Stimulated activated CD4-positive, alpha-beta T cell treated with anti-CD3 and anti-CD28 coated beads, TNF-alpha, amount 100 ng/mL, for 4 hours (primary cell): ENCODE measurements at regions not wholly inside any gene's neighbourhood (a gene's known extent, or its start where the extent isn't known, plus 50 kb on each side); places are given as distances from the start of the nearest gene placed in this dataset.

Experiments
- DNase-seq, 3 experiments: peaks; one replicate each; pipeline ENCODE4 v3.0.0-alpha.2; 2020; ENCODE audit warnings: low read depth in 3 of 3

DNA sequence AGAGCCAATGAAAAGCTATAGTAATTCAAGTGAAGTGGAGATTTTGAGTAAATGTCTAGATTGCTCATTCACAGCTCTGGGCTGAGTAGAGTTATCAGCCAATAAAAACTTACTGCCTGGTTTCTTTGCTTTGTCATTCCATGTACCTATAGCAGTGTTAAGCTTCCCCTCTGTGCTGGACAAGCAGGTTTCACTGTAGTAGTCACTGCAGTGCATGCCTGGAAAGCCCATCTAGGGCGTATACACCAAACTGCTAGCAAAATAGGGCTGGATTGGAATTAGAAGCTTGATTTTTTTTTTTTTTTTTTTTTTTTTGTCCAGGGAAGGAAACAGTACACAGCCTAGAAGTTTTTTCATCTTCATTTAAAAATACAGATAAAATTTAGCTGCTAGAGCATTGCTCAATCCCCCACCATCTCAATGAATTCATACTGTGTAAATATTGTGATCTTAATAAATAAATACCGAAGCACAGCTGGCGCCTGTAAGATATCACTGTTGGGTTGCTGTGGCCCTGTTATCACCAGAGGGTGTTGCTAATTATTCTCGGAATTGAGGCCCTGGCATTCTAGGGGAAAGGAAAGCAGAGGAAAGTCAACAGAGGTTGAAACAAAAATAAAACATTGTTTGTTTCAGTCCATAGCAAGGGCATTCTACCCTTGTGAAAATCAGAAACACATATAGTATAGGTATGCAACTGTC is 968.5 kb upstream of the GJE1 start:
- DNase-seq = no peak

- no peak for DNase-seq
Observed at GRCh38 chr6:141163107-141163506, 969.6 kb upstream of the GJE1 start.

- DNase-seq = no peak
Observed at GRCh38 chr6:141158740-141159139, 974.0 kb upstream of the GJE1 start.

DNA sequence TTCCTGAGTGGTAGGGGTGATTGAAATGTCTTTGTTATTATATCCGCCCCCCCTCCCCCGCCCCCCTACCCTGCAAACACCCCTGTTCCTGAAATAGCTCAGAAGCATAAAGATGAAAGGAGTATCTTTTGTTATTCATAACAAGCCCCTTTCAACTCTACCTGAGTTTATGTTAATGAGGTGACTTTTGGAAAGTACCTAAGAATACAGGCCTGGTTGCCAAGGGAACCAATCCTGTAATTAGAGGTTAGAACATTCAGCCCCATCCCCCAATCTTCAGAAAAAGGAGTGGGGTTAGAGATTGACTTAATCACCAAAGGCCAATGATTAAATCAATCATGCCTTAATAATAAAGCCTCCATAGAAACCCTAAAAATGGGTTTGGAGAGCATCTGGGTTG is 979.2 kb upstream of the GJE1 start:
- DNase-seq = no peak

DNA sequence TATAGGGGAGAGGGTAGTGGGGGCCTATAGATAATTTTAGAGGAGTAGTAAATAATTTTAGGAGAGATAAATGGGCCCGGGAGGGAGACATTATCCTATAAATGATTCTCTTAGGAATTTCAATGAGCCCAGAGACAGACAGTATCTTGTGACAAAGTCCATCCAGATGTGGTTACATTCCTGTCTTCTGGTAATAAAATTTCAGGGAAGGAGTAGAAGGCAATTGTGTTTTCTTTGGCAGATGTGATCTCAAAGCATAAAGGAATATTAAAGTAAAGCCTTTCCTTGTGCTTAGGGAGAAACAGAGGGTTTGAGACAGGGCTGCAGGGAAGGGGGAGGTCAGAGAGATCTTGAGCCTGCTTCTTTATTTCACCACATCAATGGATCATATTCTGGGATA is 979.8 kb upstream of the GJE1 start:
- DNase-seq = no peak

DNA sequence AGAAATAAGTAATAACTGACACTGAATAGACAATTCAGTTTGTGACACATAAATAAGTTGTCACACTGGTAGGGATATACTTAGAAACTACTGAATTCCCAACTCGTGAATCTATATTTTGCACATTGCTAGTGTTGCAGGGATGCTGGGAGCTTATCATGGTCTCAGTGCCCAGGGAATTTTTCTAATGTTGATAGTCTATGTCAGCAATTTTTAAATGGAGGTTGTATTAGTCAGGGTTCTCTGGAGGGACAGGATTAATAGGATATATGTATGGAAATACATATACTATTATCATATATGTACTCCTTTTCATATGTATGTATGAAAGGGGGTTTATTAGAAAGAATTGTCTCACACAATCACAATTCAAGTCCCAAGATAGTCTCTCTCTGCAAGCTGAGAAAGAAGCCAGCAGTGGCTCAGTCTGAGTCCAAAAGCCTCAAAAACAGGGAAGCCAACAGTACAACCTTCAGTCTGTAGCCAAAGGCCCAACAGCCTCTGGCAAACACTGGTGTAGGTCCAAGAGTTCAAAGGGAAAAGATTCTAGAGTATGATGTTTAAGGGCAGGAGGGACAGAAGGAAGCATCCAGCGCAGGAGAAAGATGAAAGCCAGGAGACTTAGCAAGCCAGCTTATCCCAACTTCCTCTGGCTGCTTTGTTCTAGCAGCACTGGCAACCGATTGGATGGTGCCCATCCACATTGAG is 980.9 kb upstream of the GJE1 start:
- DNase-seq = no peak

DNA sequence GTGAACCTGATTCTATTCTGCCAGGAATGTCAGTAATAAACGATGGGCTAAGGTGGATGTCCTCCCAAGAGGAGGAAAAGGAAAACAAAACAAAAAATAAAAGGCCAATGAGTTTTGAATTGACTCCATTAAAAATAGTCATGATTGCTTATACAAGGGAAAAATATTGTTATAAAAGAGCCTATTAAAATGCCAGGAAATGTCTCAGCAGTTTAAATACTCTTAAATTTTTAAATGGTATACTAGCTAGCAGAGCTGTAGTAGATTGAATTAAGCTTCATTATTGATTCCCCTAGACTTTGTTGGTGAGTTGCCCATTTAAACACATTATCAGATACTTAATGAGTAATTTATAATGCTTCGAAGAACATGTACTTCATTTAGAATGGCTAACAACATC is 990.9 kb upstream of the GJE1 start:
- no peak for DNase-seq

DNA sequence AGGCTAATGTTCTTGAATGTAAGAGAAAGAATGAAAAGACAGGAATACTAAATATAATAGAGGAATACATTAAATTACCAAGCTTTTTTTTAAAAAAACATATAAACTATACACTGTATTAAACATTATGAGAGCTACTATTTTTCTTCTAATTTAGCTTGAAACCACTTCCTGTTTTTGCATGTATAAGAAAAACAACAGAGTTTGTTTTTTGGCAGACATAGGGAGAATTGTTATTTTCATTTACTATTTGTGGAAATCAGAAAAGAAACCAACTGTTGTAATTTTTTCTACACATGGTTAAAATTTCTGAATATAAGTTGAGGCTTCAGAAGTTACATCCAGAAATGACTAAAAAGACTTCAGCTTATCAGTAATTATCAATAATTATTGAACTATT is 991.8 kb upstream of the GJE1 start:
- no peak for DNase-seq

DNA sequence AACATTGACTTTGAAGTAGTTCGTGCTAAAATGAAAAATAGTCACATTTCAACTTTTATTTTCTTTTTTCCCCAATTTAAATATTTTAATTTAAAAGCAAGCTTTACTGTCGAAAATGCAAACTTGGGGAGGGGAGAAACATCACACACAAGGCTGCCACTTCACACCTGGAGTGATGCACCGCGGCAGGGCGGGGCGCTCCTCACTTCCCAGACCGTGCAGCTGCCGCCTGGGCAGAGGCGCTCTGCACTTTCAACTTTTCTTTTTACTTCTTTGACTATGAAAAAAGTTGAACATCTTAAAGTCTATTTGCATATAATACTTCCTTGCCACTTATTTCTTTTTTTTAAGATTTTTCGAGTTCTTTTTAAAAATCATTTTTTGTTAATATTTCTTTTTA is 993.3 kb upstream of the GJE1 start:
- DNase-seq = no peak

DNA sequence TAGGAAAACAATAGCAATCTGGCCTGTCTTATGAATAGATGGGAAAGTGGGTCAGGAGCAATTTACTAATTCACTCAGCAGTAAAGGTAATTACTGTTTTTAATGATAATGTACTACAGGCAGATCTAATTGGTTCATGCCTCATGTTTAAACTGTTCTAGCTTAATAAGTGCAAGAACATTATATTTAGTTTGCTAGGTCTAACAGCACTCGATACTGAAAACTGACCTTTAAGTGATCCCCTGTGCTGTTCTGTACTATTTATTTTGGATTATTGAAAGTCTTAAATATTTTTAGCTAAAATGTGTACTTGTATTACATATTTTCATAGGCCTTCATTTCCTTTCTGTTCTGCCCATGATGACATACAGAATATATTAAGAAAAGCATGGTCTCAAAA is 998.0 kb upstream of the GJE1 start:
- DNase-seq = no peak

DNA sequence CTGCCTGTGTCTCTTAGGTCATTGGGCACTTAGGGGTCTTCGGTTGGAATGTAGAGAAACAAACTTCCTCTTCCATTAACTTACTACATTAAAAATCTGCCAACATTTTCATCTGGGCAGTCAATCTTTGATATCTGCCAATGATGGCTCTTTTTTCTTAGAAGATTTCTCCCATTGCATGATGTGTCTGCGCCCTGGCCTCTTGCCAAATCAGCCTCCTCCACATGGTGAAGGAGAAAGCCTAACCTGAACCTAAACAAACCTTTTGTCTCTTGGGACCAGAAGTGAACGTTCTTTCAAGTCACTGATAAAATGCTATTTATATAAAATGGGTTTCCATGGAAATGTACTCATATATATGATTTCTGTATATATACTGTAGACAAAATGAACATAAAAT is 998.9 kb upstream of the GJE1 start:
- no peak for DNase-seq

DNA sequence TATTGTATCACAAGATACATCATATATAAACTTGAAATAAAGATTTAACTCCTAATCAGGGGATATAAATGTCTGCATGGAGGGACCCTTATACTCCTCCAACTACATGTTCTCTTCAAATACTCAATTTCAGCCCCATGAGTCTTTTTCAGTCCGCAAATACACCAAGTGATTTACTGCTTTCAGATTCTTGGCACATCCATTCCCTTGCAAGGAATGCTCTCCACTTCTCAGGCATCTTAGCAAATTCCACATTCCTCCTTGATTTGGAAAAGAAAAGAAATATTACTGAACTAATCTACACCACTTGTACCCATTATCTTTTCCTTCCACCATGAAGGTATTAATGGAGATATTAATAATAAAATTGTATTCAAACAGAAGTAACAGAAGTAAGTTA is 999.4 kb upstream of the GJE1 start:
- no peak for DNase-seq

DNA sequence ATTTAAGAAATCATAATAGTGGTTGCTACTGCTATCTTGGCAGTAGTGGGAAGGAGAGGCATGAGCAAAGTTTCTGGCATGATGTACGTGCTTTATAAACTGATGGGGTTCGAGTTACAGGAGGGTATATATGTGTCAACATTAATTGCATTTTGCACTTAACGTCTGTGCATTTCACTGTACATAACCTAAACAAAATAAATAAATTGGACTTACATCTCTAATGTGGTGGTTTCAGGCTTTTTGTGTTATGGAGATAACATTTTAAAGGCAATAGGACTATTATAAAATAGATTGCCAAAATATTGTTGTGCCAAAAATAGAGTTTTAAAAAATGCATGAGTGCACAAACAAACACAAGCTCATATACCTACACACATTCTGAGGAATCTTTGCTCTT is 1001.1 kb upstream of the GJE1 start:
- no peak for DNase-seq

GRCh38 chr6:141123497-141123896 is 1009.2 kb upstream of the GJE1 start:
- DNase-seq = no peak

GRCh38 chr6:141123049-141123448 is 1009.7 kb upstream of the GJE1 start:
- DNase-seq = no peak

DNA sequence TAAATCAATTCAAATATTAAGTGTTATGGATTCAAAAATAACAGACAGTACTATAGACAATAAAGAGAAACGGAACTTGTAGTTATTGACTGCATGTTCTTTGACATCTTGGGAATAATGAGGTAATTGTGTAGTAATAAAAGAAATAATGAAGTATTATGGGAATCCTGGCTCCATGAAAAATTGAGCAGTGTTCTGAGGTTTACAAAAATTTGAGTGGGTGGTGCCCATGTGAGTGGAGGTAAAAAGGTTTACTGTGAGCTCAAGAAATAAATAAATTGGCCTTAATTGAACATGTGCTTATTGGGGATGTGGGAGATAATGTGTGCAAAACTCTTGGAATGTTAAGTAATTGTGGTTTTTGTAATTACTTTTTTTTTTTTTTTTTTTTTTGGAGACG is 1013.7 kb upstream of the GJE1 start:
- DNase-seq = no peak

DNA sequence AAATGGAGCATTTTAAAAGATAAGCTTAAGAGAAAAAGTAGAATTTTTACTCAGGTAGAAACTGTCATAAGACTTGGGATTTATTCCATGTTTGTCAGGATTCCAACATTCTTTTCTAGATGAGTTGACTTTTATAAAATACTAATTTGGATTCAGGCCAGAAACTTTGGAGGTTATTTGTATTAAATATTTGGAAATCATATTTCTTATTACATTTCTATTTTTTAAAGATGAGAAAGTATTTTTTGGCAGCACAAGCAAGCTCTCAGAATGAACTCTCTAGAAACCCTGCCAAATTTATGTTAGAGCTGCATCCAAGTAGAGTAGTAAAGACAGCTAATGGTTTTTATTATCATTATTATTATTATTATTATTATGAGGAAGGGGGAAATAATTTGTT is 1014.9 kb upstream of the GJE1 start:
- no peak for DNase-seq

DNA sequence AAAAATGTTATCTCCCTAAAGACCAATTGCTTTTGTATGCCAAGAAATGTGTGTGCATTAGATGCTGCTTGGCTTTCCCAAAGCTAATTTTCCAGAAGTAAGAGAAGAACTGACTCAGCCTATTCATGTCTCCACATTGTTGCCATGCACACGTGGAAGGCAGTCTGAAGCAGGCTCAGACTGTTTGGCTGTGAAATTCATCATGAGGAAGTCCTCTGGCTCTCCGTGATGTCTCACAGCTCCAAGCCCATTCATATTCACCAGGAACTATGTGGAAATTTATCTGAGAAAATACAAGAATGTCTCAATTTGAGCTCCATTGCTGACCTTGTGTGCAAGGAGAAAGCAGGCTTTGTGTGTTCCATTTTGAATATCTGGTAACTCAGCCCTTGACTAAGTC is 1022.2 kb upstream of the GJE1 start:
- DNase-seq = no peak

DNA sequence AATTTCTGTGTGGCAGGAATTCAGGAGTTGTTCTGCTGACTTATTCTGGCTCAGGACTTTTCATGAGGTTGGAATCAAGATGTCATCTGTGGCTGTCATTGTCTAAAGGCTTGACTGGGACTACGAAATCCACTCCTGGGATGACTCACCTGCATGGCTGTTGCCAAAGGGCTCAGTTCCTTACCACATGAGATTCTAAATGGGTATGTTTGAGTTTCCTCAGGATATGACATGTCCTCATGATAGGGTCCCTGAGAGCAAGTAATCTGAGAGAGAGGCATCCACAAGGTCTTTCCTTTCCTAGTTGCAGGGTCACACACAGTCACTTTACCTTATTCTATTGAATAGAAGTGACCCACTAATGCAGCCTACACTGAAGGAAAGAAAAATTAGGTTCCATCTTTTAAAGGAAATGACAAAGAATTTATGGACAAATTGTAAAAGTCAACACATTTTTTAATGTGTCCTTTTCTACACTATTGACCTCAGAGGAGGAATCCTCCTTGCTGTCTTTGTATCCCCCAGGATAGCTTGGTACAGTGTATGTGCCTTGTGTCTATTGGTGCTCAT is 1025.0 kb upstream of the GJE1 start:
- DNase-seq = no peak

DNA sequence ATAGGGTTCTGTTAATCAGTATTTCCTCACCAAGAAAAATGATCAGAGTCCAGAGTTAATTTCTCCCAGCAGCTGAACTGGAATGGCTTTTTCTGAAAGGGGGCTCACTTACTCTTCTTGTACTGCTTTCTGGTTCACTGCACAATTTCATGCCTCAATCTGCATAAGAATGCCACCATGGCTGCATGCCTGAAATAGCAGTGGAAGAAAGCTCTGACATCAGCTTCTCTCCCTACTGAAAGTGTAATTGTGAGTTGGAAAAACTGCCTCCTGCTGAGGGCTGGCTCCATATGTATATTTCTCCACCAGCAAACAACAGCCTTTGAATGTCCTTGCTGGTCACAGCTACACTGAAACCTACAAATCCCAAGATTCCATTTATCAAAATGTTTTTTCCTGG is 1027.2 kb upstream of the GJE1 start:
- no peak for DNase-seq

DNA sequence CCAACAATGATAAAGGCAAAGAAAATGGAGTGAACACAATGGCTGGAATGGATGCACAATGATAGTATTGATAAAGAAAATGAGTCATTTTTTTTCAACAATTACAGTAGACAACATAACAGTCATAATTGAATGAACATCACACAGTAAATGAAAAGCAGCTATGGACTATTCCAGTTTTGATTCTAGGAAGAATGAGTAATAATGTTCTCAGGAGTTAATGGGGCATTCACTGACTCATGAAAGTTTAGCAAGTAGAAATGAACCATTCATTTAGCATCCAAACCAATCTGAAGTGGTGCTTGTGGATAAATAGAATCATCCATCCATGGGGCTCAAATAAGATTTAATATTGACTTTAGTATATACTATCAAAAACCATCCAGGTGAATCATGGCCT is 1029.5 kb upstream of the GJE1 start:
- no peak for DNase-seq

DNA sequence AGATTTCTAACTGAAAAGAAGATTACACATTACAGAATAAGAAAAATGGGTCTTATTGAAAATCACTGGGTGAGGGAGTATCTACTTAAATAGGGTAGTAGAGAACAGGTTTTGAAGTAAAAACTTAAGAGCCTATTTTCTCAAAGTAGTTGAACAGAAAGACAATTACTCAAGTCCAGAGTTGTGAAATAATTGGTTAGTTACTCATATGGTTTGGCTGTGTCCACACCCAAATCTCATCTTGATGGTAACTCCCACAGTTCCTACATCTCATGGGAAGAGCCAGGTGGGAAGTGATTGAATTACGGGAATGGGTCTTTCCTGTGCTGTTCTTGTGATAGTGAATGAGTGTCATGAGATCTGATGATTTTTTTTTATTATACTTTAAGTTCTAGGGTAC is 1035.3 kb upstream of the GJE1 start:
- no peak for DNase-seq

DNA sequence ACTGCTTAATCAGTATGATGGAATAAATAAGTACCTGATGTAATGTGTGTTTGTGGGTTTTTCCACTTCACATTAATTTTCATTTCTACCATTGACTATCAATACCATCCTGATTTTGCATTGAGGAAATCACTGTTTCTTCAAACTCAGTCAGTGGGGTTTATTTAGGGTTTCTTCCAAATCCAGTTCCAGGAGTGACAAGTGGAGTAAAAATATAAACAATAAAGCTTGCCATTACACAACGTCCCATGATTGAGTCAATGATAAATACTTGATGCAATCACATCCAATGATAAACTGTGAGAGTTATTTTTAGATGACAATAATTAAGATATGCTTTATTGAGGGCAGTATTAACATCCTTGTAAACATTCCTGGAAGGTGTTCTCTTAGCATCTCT is 1037.4 kb upstream of the GJE1 start:
- no peak for DNase-seq

DNA sequence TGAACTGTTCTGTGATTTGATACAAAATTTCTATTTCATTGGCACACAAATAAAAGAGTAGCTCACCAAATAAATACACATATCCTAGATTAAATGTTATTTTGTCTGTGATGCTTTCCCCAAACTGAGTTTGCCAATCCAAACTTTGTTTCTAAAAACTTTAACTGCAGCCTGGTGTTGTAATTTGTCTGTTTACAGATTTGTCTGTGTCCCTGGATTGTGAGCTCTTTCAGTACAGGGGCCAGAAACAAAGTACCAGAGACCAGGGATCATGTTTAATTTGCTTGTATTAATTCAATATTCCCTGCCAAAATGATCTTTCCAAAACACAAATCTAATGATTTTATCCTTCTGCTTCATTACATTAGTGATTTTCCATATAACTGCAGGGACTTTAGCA is 1044.6 kb upstream of the GJE1 start:
- no peak for DNase-seq
